ENCODE measurements at regions not wholly inside any gene's neighbourhood (a gene's known extent, or its start where the extent isn't known, plus 50 kb on each side); places are given as distances from the start of the nearest gene placed in this dataset.

DNA sequence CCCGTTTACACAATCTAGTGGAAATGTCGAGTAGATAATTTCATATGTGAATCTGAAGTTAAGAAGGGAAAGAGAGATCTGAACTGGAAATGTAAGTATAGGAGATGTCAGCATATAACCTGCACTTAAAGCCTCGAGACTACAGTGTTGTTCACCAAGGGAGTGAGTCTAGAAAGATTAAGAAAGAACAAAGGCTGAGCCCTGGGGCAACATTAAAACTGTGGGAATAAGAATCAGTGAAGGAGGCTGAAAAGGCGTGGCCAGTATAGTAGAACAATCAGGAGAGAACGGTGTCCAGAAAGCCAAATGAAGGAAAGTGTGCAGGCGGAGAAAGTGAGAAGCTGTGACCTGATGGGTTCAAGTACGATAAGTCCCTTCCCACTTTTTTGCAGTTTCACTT lies 118.8 kb upstream of the TENM3 start:
- DNase-seq = no peak

DNA sequence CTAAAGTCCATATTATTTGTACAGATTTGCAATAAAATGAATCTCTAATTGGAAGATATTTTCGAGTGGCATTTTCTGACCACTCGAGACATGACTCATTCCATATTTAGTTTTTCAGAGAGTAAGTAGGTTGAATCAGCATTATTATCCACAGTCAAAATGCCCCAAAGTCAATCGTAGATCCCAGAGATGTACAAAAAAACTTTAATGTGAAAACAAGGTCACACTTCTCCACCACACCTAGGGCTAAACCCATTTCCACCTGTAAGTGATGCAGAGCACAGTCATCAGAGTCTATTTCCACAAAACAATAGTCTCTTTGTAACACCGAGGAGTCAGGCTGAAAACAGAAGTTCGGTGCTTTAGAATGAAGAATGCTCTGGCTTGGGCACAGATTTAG lies 117.1 kb upstream of the TENM3 start:
- no peak for DNase-seq

DNA sequence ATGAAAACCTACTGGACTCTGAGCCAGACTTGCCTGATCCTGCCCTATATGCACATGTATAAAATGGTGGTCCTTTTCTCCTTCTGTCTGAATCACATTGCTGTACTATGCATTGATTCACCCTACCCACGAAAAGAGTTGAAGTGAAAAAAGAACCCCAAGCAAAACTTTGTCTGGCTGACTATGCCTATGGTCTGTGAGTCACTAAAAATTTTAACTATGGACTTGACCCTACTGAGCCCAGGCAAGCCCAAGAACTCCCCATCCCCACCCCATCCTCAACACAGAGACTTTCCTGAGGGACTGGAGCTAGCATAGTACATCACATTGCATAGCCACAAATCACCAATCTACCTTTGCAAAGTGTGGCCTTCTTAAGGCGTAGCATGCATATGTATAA lies 116.6 kb upstream of the TENM3 start:
- DNase-seq = no peak

DNA sequence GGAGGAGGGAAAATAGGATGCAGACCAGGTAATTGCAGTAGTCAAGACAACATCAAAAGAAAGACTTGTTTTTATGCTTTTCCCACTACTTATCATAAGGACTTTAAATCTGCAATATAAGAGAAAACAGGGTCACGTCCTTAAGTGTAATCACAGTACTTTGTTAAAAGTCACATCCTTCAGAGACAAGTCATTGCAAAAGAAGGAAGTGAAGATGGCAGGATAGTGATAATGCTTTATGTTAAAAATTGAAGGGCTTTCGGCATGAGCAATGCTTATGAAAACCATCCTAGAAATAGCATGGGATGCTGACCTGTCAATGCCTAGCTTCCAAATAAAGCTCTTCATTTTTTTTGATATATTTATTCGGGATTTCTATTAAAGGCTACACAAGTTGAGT lies 110.2 kb upstream of the TENM3 start:
- no peak for DNase-seq

DNA sequence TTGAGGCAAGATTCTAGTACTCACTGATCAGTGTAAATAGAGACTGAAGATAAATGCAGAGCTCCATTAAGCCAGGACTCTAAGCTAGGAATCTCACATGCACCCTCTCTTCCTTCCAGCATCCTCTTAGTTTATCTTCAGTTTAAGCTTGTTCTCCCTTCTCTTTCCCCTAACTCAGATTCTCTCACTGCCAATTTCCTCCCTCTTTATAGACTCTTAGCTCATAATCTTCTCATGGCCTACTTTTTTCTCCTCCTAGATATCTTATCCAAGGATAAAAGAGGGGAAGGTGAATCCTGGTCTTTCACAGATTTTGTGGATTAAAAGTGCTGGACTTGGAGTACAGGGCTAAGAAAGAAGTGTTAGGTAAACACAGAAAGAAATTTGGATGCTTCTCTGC lies 108.9 kb upstream of the TENM3 start:
- no peak for DNase-seq

DNA sequence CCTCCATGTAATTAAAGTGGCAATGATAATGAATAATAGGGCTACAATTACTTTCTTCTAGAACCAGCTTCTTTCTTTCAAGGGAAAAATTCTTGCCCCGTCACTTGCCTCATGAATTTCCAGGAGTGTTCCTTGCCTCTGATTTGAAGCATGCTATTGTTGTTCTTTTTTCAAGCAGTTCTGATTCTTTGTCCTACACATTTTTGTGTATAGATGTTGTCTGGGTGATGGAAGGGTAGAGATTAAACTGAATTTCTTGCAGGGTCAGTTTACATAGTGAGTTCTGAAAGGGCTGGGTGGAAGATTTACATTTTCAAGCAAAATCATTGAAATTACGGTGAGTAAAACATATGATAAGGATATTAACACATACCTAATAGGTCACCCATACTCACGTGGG lies 107.0 kb upstream of the TENM3 start:
- no peak for DNase-seq

DNA sequence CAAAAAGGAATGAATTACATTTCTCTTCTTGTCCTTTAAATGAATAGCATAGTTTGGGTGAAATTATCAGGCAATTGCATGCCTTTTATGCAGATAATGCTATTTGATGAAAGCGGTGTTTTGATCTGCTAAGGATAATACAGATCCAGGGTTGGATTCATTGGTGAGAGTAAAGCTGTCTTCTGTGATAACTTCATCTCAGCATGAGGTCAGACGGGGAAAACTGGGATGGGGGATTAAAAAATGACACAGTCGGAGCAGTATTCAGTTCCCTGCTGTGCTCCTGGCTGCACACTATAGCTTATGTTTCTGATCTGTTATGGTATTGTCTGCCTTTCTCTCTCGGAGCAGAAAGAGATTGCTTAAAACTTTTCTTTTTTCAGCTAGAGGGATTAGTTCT lies 105.9 kb upstream of the TENM3 start:
- DNase-seq = no peak

DNA sequence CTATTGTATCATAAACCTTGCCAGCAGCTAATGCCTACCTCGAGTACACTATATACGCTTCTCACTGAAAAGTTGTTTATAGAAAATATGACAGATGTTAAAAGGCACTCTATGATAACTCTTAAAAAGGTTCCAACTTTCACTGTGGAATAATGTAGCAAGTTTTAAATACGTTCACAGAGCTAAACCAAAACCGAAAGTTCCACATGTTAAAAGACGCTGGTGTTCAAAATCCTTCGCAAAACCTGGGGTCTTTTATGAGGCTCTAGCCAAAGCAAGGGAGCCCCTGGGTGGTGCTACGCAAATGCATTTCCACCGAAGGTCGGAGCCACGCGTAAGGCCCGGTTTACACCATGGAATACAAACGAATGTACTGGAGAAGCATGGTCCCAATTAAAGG lies 103.7 kb upstream of the TENM3 start:
- DNase-seq = peak; percentile 22

DNA sequence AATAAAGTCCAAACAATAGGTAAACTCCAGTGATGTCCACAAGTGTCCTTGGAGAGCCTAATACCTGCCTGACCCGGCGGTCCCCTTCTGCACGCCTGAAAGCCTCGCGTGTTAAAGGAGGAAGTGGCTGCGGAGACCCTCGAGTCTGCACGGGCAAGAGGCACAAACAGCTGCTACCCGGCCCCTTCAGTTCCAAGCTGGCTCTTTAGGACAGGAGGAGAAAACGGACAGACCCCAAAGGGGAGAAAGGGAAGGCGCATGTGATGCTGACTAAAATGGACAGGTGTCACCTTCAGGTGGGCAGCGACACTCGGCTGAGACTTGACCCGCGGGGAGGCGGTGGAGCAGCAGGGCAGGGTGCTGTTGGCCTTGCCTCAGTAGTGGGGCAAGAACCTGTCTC lies 102.7 kb upstream of the TENM3 start:
- no peak for DNase-seq

DNA sequence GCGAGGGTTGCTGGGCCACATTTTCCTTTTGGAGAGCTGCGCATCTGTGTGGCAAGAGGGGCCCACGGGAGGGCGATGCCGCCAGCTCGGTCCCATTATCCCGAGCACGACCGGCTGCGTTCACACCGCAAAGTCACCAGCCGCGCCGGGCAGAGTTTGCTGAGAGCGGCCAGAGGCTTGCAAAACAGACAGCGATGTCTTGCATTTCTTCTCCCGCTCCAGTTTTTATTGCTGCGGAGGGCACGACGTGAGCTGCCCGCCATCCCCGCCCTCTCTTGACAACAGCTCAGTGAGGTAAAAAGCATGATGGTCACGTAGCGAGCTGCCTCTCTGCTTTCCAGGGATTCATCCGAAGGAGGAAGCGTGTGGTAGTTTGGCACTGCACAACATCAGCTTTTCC lies 102.1 kb upstream of the TENM3 start:
- DNase-seq = peak; percentile 52

DNA sequence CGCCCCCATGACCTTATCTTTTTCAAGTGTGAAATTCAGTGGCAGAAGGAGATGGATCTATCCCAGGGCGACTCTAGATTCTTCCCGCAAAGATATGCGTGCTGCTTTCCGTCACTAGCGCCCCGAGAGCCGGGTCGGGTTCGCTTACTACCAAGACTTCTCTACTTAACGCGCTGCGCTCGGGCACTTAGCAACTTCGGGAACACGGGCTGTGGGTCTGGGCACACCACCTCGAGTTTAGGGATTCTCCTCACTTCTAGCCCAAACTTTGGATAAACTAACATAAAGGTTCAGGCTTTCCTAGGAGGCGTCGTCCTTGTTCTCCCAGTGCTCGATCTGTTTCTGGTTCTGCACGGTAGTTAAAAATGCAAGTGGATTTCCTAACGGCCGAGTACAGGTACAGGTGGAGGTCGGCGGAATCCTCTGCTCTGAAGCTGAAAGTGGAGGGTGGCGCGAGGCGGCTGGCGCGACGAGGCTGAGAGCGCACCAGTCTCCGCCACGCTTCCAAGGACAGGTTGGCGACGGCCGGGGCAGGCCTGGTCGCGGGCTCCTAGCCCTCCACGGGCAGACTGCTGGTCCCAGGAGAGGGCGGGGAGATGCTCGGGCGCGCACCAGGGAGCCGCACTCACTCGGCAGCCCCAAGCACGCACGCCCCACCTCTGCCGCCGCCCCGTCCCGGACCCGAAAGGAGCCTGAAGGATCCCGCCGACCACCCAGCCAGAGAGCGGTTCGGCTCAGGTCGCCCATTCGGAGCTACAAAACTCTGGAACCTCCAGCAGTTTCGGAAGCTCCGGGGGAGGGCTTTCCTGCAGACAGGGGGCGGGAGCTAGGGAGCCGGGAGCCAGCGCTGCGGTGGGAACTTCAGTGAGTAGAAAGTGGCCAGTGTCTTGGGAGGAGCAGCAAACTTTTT lies 100.8 kb upstream of the TENM3 start:
- DNase-seq = peak; percentile 80

DNA sequence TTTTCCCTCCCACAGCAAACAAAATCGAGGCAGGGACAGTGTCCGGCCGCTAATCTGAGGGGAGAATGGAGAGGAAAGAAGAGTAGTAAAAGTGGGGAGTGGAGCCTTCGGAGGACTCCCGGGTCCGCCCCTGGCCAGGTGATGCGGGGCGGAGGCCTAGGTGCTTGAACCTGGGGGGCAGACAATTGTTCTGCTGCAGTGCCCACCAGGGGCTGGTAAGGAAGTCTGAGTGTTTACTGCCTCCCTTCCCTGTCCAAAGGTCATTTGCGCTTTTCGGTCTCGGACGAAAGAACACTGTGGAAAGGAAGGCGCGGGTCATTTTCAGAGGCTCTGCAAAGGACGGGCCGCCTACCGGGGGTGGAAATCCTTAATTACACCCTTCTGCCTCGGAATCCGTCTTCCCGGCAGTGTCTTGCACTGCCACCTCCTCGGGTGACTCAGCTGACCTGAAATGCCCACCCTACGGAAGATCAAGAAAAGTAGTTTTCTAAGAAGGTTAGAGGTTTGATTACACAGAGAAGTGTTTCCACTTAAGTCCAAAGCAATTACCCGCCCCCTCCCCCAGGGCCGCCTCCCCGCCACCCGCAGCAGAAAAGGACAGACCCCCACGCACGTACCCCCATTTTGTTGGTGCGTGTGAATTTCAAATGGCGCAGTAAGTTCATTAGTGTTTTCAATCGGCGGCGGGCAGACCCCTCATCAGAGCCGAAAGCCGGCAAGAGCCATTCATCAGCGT lies 99.9 kb upstream of the TENM3 start:
- peak; percentile 67 for DNase-seq

DNA sequence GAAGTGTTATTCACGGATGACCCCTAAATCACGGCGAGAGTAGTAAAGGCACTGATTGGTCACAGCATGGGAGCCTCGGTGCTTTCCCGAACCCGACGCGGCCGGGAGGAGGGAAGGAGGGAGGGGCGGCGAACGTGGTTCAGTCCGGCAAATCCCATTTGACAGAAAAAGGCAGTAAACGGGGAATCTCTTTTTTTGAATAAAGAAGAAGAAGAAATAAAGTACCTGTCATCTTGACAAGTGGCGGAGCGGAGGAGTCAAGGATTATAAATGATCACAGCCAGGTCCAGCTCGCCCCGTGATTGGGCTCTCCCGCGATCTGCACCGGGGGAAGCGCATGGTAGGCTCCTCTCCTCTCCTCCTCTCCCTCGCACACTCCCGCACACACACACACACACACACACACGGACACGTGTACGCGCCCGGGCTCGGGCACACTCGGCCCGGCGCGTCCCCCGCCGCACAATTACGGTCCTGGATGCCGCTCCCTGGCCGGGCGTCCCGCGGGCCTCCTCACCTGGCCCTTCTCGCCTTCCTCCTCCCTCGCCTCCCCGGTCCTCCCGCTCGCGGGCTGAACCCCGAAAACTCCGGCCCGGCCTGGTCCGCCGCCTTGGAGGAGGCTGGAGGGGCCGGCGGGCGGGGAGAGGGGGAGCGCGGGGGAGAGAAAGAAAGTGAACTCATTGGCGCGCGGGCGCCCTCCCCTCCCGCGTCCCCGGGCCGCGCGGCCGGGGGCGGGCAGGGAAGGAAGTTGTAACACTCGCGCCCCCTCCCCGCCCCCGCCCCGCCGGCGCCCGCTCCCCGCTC lies 99.2 kb upstream of the TENM3 start:
- DNase-seq = peak; percentile 91

DNA sequence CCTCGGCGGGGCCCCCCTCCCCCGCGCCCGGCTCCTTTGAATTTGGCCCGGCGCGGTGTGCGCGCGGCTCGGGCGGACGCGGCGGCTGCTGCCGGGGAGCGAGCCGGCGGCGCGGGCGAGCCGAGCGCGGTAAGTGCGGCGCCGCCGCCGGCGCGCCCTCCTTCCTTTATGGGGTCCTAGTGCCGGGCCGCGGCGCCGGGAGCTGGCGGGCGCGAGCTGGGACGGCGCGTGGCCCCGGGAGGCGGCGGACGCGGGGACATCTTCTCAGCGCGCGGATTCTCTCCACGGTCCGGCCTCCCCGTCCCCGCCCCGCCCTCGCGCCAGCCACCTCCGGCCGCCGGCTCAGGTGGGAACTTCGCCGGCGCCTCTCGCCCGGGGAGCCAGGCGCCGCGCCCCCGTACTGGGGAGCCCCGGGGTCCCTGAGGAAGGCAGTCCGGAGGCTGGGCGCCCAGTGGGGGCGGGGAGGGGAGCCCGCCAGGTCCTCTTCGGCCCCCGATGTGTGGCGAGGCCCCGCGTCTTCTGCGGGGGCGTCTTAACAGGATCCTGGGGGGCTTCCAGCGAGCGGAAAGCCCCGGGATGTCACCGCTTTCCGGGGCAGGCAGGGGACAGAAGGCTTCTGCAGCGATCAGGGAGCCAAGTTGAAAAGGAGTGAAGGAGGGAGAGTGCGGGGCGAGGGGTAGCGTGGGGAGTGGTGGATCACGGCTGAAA lies 98.4 kb upstream of the TENM3 start:
- peak; percentile 58 for DNase-seq

DNA sequence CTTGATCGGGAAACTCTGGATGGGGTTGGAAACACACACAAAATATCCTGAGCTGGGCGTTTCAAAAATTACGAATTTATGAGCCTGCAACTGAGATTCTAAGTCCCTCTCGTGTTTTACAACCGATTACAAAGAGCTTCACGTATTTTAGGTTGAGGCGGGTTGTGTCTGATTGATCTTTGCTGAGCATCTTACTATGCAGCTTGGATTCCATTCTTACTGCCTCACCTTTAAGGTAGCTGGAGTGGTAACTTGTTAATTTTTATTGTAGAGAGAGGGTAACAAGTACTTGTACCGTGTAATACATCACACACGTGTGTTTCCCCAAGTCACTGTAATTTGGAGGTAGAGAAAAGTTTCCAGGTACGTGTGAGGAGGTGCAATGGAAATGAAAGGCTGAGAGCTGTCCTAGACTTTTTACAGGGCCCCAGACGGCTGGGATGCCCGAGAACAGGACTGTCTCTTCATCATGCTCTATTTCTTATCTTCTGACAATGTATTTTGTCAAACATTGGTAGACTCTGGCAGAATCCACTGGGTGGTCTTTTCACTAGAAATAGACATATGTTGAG lies 97.8 kb upstream of the TENM3 start:
- DNase-seq = no peak

DNA sequence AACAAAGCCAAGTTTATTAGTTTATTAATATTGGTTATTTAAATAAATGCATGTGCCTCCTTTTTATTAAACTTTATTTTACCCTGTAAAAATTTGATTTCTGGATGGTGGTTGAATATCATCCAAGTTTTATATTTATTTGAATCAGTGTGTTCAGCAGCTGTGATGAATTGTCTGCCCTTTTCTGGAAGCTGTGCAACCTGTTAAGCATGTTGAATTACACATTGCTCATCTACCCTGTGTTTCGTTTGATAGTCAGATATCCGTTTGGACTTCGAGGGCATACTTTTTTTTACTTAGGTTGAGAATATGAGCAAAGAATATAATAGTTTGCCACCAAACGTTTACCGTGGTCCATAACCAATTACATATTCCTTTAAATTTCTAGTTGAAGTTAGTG lies 95.8 kb upstream of the TENM3 start:
- no peak for DNase-seq

DNA sequence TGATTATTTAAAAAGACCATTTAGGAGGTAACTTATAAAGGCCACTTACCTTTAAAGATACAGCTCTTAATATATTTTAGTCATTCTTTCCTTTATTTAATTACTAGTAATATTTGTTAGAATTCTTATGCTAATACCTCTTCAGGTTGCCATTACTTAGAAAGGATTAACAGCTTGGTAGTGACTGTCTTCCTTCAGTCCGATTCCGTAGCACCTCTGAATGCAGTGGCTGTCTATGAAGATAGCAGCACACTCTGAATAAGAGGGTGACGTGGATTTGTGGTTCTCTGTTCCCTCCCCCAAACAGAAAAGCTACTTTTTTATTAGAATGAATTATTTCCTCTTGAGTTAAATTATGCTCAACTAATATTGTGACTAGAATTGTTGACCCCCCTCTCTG lies 92.6 kb upstream of the TENM3 start:
- DNase-seq = no peak

DNA sequence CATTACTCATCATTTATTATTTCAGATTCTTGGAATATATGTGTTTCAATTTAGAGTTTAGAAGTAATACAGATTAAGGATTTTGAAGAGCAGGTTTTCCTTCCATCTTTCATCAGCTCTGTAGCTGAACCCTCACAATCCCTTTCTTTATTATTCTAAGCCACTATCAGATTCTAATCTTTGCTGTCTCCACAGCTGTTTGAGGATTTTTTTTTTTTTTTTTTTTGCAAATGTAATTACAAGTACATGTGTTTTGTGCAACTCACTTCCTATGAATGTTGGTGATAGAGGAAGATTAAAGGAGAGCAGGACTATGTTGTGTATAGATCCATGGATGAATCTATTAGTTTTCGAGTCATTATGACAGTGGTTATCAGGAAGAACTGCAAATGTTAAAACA lies 87.4 kb upstream of the TENM3 start:
- DNase-seq = no peak

DNA sequence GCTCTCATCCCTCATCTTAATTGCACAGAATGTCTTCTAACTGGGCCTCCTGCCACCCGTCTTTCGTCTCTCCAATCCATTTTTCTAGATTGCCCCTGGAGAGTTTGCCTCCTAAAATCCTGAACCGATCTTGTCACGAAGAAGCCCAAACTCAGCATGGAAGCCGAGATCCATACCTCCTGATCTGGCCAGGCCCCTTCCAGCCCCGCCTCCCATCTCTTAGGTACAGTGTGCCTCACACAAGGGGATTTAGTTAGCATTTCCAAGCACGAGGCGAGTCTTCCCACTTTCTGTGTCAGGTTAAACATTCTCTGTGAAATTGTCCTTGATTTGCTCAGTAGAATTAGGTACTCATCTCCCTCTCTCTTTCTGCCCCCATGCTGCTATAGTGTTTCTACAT lies 80.0 kb upstream of the TENM3 start:
- no peak for DNase-seq

DNA sequence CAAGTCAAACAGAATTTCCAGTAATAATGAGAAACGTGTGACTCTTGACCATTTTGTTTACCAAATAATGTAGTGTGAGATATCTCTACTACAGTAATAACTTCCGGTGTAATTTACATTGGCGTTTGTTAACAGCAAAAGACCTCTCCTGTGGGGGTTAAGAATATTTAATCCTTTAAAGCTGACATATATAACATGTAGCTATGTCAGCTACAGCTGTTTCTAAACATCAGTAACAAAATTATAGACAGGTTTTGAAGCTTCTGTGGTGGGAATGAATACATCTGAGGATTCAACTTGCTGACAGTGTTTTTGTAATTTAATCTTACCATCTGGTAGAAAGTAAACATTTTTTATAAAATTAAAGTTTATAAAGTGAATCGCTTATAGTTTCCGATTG lies 73.6 kb upstream of the TENM3 start:
- DNase-seq = no peak

DNA sequence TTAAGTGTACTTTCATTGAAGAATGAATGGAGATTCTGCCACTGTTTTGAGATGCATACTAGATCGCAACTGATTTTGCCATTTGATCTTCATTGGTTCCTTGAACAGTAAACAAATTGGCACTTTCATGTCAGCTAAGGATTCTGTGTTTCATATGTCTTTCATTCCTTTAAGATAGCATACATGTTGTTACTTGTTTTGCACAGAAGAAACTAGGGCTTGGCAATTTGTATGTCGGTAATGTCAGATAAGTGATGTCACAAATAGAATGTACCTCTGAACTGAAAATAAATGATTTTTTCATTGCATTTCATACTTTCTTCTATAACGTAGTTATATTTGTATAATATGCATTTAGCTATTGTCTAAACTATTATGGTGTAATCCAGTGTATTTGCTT lies 73.2 kb upstream of the TENM3 start:
- DNase-seq = no peak

DNA sequence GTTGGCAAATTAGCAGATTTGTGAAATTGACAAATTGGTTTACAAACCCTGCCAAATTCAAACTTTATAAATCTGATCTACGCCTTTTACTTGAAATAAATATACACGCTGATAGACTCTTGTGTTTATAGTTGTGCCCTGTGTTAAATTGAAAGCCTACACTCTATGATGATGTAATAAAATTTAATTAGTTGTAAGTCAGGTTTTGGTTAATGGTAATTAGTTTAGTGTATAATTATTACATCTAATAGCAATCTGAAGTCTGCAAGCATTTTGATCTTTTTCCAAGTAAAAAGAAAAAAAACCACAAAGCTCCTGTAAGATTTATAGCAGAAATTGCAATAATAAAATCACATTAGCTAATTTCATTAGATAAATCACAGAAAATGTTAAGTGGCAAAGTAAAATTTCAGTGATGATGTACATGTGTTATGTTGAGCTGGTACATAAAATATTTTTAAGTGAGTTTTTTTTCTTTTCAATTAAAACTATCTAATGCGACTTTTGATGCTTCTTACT lies 72.7 kb upstream of the TENM3 start:
- no peak for DNase-seq

Measured in left hindlimb (tissue), 1 donor.